Testis (tissue), 2 donors: ENCODE measurements at regions not wholly inside any gene's neighbourhood (a gene's known extent, or its start where the extent isn't known, plus 50 kb on each side); places are given as distances from the start of the nearest gene placed in this dataset.
"Not testable (repeated sequence)": the region's sequence is repeated elsewhere in the genome, so short reads cannot be mapped to it uniquely, and the experiment has no call there.

Experiments
- DNase-seq: peaks from one replicate; pipeline ENCODE4 v3.0.0-alpha.2; 2019
- H3K27ac ChIP-seq, 2 donors: fragments of 200-600 bp; sonication (generic); one replicate each; pipeline ENCODE4 v1.5.1; 2019
- H3K27me3 ChIP-seq: fragments of 200-600 bp; sonication (generic); one replicate; pipeline ENCODE4 v1.5.1; 2019
- H3K36me3 ChIP-seq: fragments of 200-600 bp; sonication (generic); one replicate; pipeline ENCODE4 v1.5.1; 2017; ENCODE audit warnings: low read depth; ENCODE audit errors: missing control alignments
- H3K4me1 ChIP-seq: fragments of 200-600 bp; sonication (generic); one replicate; pipeline ENCODE4 v1.5.1; 2019
- H3K4me3 ChIP-seq, 2 donors: fragments of 200-600 bp; sonication (generic); one replicate each; pipeline ENCODE4 v1.5.1; 2017 to 2019
- H3K9me3 ChIP-seq: fragments of 200-600 bp; sonication (generic); one replicate; pipeline ENCODE4 v1.5.1; 2017
- CTCF ChIP-seq, 3 experiments: fragments of 450-650 bp in 2 of 3; fragments of 200-600 bp in 1 of 3; sonication (generic) in 1 of 3; IDR thresholded peaks; one replicate each; pipeline ENCODE4 v1.5.1; 2016 to 2019; ENCODE audit warnings: antibody characterized with exemption in 3 of 3, mild to moderate bottlenecking in 2 of 3, moderate library complexity in 1 of 3
- POLR2A ChIP-seq: fragments of 450-650 bp; IDR thresholded peaks from one replicate; pipeline ENCODE4 v1.6.1; 2017; ENCODE audit warnings: antibody characterized with exemption, mild to moderate bottlenecking, moderate library complexity
- WGBS, 2 donors: methylation state at CpG; one replicate each; pipeline ENCODE4 v1.1.5; 2018; 5-methylcytosine and 5-hydroxymethylcytosine counted together
- intact Hi-C: fragments of 100-400 bp; cut with DNase I; formaldehyde crosslinking; loops from one replicate; pipeline ENCODE4 v1.15.1; 2023; ENCODE audit warnings: low total_unique reads

GRCh38 chr10:64690194-64690593 lies 1169.0 kb downstream of the REEP3 start:
- no peaks in the 10 kb centered on the region for H3K27me3 ChIP-seq
- intact Hi-C loops, result no loop called here
- no peak for DNase-seq
- no peaks in the 10 kb centered on the region for H3K36me3 ChIP-seq
- TF ChIP-seq CTCF (IDR thresholded peaks at IDR 0.05), result no peak
- no peak overlapping the region for H3K4me3 ChIP-seq
- H3K9me3 ChIP-seq, result no peaks in the 10 kb centered on the region
- 50 to 54% methylated on average over 3 of the region's 3 CpGs for WGBS, 2 donors
- H3K4me1 ChIP-seq, result no peaks in the 10 kb centered on the region
- no peak overlapping the region for H3K27ac ChIP-seq

- H3K36me3 ChIP-seq, result no peaks in the 10 kb centered on the region
- 56 to 67% methylated on average over 3 of the region's 3 CpGs for WGBS, 2 donors
- H3K9me3 ChIP-seq, result no peaks in the 10 kb centered on the region
- no peaks in the 10 kb centered on the region for H3K4me1 ChIP-seq
- H3K4me3 ChIP-seq, result no peak overlapping the region
- DNase-seq, result no peak
- intact Hi-C loops, result no loop called here
- no peaks in the 10 kb centered on the region for H3K27me3 ChIP-seq
- TF ChIP-seq CTCF (IDR thresholded peaks at IDR 0.05) (no peak), POLR2A (no peak)
- no peak overlapping the region for H3K27ac ChIP-seq
Measured at GRCh38 chr10:64699244-64699643, 1178.0 kb downstream of the REEP3 start.

GRCh38 chr10:64702086-64702485 lies 1180.9 kb downstream of the REEP3 start:
- 53 to 67% methylated on average over 3 of the region's 3 CpGs for WGBS, 2 donors
- DNase-seq, intact Hi-C loops: not testable (repeated sequence)

GRCh38 chr10:64708884-64709681 lies 1187.9 kb downstream of the REEP3 start:
- no peaks in the 10 kb centered on the region for H3K9me3 ChIP-seq
- 87 to 97% methylated on average over 3 of the region's 3 CpGs for WGBS, 2 donors
- no peak for TF ChIP-seq CTCF (IDR thresholded peaks at IDR 0.05)
- TF ChIP-seq POLR2A, result no peak
- H3K36me3 ChIP-seq, result no peaks in the 10 kb centered on the region
- H3K4me3 ChIP-seq, result no peak overlapping the region
- no peaks in the 10 kb centered on the region for H3K4me1 ChIP-seq
- H3K27ac ChIP-seq, result no peak overlapping the region
- no peaks in the 10 kb centered on the region for H3K27me3 ChIP-seq
- DNase-seq, result no peak
- intact Hi-C loops, result no loop called here

More at GRCh38 chr10:64702086-64702485, 1180.9 kb downstream of the REEP3 start:
- H3K4me3 ChIP-seq, H3K4me1 ChIP-seq, H3K36me3 ChIP-seq, H3K9me3 ChIP-seq, H3K27ac ChIP-seq, H3K27me3 ChIP-seq: not testable (repeated sequence)

GRCh38 chr10:64726466-64726865 lies 1205.3 kb downstream of the REEP3 start:
- Histone ChIP-seq H3K9me3 (no peaks in the 10 kb centered on the region), H3K27me3 (no peaks in the 10 kb centered on the region), H3K4me1 (no peaks in the 10 kb centered on the region), H3K27ac (no peak overlapping the region), H3K36me3 (no peaks in the 10 kb centered on the region), H3K4me3 (no peak overlapping the region)
- intact Hi-C loops, result no loop called here
- DNase-seq, result no peak
- TF ChIP-seq CTCF (IDR thresholded peaks at IDR 0.05), result no peak
